ENCODE measurements at regions not wholly inside any gene's neighbourhood (a gene's known extent, or its start where the extent isn't known, plus 50 kb on each side); places are given as distances from the start of the nearest gene placed in this dataset.

GRCh38 chr11:45336136-45336535 lies 50.0 kb upstream of the SYT13 start:
- TF ChIP-seq GATA2 (IDR thresholded peaks at IDR 0.05; ENCODE audit: low read depth, low read length) (peak; percentile 52; the same call in 1 of the 2 replicates), GATA3 (IDR thresholded peaks at IDR 0.05; ENCODE audit: low read depth, low read length) (no peak)
